C4-2B (cell line): ENCODE measurements at regions not wholly inside any gene's neighbourhood (a gene's known extent, or its start where the extent isn't known, plus 50 kb on each side); places are given as distances from the start of the nearest gene placed in this dataset.

Experiments used
- ZFX ChIP-seq: fragments of 450-650 bp; IDR thresholded peaks from 2 replicates; pipeline ENCODE4 v1.6.1; 2017
- TF ChIP-seq, protein P1 (sequence below): fragments of 450-650 bp; conservative IDR thresholded peaks from 2 replicates; pipeline ENCODE4 v1.5.1; 2017; ENCODE audit warnings: mild to moderate bottlenecking

DNA sequence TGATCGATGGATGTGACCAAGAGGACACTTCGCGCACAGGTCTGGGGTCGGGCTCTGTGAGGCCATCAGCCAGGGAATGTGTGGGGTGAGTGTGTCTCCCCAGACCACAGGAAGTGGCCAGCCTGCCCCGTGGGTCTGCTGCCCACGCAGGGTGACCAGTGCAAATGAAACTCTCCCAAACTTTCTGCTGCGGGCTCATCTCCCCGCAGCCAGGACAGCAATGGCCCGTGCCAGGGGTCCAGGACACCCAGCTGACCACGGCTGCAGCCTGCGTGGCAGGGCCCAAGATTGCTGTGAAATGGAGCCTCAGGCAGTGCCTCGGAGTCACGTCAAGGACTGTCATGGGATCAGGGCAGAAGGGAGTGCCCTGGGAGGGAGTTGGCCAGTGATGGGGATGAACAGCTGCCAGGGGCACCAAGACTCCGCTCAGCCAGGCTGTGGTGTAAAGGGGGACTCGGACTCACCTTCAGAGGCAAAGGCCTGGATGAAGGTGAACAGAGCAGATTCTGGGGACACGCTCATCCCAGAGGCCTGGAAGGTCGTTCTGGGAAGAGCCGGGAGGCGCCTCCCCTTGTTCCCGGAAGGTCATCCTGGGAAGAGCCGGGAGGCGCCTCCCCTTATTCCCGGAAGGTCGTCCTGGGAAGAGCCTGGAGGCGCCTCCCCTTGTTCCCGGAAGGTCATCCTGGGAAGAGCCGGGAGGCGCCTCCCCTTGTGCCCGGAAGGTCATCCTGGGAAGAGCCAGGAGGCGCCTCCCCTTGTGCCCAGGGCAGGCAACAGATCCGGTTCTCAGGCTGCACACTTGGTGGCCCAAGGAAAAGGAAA is 252.6 kb downstream of the BRD1 start:
- TF ChIP-seq, protein P1, sequence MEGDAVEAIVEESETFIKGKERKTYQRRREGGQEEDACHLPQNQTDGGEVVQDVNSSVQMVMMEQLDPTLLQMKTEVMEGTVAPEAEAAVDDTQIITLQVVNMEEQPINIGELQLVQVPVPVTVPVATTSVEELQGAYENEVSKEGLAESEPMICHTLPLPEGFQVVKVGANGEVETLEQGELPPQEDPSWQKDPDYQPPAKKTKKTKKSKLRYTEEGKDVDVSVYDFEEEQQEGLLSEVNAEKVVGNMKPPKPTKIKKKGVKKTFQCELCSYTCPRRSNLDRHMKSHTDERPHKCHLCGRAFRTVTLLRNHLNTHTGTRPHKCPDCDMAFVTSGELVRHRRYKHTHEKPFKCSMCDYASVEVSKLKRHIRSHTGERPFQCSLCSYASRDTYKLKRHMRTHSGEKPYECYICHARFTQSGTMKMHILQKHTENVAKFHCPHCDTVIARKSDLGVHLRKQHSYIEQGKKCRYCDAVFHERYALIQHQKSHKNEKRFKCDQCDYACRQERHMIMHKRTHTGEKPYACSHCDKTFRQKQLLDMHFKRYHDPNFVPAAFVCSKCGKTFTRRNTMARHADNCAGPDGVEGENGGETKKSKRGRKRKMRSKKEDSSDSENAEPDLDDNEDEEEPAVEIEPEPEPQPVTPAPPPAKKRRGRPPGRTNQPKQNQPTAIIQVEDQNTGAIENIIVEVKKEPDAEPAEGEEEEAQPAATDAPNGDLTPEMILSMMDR, result no peak
- TF ChIP-seq ZFX, result 0 out of 2 replicates have a peak, but pooled peaks have one; percentile 26
